ENCODE measurements at regions not wholly inside any gene's neighbourhood (a gene's known extent, or its start where the extent isn't known, plus 50 kb on each side); places are given as distances from the start of the nearest gene placed in this dataset.
"Not testable (repeated sequence)": the region's sequence is repeated elsewhere in the genome, so short reads cannot be mapped to it uniquely, and the experiment has no call there.

GRCh38 chr6:101163611-101164010 lies 229.9 kb upstream of the GRIK2 start:
- TF ChIP-seq, protein P1, sequence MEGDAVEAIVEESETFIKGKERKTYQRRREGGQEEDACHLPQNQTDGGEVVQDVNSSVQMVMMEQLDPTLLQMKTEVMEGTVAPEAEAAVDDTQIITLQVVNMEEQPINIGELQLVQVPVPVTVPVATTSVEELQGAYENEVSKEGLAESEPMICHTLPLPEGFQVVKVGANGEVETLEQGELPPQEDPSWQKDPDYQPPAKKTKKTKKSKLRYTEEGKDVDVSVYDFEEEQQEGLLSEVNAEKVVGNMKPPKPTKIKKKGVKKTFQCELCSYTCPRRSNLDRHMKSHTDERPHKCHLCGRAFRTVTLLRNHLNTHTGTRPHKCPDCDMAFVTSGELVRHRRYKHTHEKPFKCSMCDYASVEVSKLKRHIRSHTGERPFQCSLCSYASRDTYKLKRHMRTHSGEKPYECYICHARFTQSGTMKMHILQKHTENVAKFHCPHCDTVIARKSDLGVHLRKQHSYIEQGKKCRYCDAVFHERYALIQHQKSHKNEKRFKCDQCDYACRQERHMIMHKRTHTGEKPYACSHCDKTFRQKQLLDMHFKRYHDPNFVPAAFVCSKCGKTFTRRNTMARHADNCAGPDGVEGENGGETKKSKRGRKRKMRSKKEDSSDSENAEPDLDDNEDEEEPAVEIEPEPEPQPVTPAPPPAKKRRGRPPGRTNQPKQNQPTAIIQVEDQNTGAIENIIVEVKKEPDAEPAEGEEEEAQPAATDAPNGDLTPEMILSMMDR (IDR thresholded peaks at IDR 0.05; ENCODE audit: low read depth, low read length): no peak
- peak in 1 of 2 donors; percentile 3 for DNase-seq (ENCODE audit: low read depth in 2 of 2)
- no peak overlapping the region for H3K4me3 ChIP-seq (replicated peaks in 1 of 2; ENCODE audit: low read depth in 2 of 2, low read length in 2 of 2)

GRCh38 chr6:101167638-101168037 lies 225.9 kb upstream of the GRIK2 start:
- no peak for DNase-seq (ENCODE audit: low read depth in 2 of 2)
- TF ChIP-seq, protein P1 (IDR thresholded peaks at IDR 0.05; ENCODE audit: low read depth, low read length): no peak
- H3K4me3 ChIP-seq (replicated peaks in 1 of 2; ENCODE audit: low read depth in 2 of 2, low read length in 2 of 2): no peak overlapping the region

DNA sequence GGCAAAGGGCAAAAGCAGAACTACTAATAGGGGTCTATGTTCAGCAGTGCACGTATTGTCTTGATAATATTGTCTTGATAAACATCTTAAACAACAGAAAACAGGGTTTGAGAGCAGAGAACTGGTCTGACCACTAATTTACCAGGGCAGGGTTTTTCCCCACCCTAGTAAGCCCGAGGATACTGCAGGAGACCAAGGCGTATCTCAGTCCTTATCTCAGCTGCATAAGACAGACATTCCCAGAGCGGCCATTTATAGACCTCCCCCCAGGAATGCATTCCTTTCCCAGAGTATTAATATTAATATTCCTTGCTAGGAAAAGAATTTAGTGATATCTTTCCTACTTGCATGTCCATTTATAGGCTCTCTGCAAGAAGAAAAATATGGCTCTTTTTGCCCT lies 222.5 kb upstream of the GRIK2 start:
- H3K4me3 ChIP-seq (replicated peaks in 1 of 2; ENCODE audit: low read depth in 2 of 2, low read length in 2 of 2); DNase-seq (ENCODE audit: low read depth in 2 of 2): not testable (repeated sequence)

- peak in 1 of 2 donors; percentile 19 for DNase-seq (ENCODE audit: low read depth in 2 of 2)
- TF ChIP-seq, protein P1 (IDR thresholded peaks at IDR 0.05; ENCODE audit: low read depth, low read length): no peak
Measured at GRCh38 chr6:101178748-101179147, 214.8 kb upstream of the GRIK2 start.

GRCh38 chr6:101181006-101181405 lies 212.5 kb upstream of the GRIK2 start:
- H3K4me3 ChIP-seq (replicated peaks in 1 of 2; ENCODE audit: low read depth in 2 of 2, low read length in 2 of 2): no peak overlapping the region
- DNase-seq (ENCODE audit: low read depth in 2 of 2): no peak
- TF ChIP-seq, protein P1 (IDR thresholded peaks at IDR 0.05; ENCODE audit: low read depth, low read length): no peak

More at GRCh38 chr6:101178748-101179147, 214.8 kb upstream of the GRIK2 start:
- H3K4me3 ChIP-seq (replicated peaks in 1 of 2; ENCODE audit: low read depth in 2 of 2, low read length in 2 of 2): no peak overlapping the region

- DNase-seq (ENCODE audit: low read depth in 2 of 2); H3K4me3 ChIP-seq (replicated peaks in 1 of 2; ENCODE audit: low read depth in 2 of 2, low read length in 2 of 2): not testable (repeated sequence)
Measured at GRCh38 chr6:101188285-101188798, 205.2 kb upstream of the GRIK2 start.

DNA sequence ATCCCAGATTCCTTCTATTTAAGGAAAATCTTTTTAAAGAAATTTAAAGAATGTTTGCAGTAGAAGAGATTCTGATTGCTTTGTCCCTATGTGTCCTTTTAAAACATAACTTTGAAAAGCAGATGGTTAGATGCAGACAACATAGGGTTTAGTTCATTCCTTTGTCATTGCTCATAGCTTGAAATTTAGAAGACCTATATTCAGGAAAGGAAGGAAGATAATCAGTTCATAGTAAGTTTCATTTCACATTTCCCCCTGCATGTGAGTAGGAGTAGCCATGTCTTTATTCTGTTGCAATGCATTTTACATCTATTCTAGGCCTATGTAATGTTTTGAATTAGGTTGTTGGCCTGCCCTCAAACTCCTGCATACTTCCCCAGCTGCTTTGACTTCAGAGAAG lies 197.9 kb upstream of the GRIK2 start:
- DNase-seq (ENCODE audit: low read depth in 2 of 2): peak; percentile 54 to 67

DNA sequence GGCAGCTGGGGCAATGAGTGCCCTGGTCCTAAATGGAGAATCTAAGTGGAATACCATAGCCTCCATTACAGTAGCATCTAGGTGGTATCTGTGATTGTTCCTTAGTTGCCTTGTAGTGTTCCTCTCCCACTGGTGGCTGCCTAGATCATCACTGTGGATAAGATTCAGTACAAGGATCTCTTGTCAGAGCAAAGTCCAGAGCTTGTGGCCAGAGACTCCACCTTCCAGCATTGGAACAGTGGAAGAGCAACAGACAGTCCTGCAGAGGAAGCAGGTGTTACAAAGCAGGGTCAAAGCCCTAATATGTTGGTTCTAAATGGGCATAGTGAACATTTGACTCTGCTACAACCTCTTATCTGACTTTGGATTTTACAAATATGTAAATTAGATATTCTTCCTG lies 194.1 kb upstream of the GRIK2 start:
- DNase-seq (ENCODE audit: low read depth in 2 of 2): no peak
- no peak overlapping the region for H3K4me3 ChIP-seq (replicated peaks in 1 of 2; ENCODE audit: low read depth in 2 of 2, low read length in 2 of 2)
- TF ChIP-seq, protein P1 (IDR thresholded peaks at IDR 0.05; ENCODE audit: low read depth, low read length): no peak

More for the DNA sequence above, 197.9 kb upstream of the GRIK2 start:
- H3K4me3 ChIP-seq (replicated peaks in 1 of 2; ENCODE audit: low read depth in 2 of 2, low read length in 2 of 2): no peak overlapping the region
- TF ChIP-seq, protein P1 (IDR thresholded peaks at IDR 0.05; ENCODE audit: low read depth, low read length): no peak
